Fibroblast of lung (primary cell): ENCODE measurements at regions not wholly inside any gene's neighbourhood (a gene's known extent, or its start where the extent isn't known, plus 50 kb on each side); places are given as distances from the start of the nearest gene placed in this dataset.

Experiments used
- DNase-seq, 2 donors: peaks; one replicate each; pipeline versions ENCODE4 v3.0.0 to v3.0.0-alpha.2; 2010; ENCODE audit warnings: low read depth in 2 of 2
- H2AFZ ChIP-seq: 2 replicates; pipeline ENCODE4 v1.5.1; 2012; ENCODE audit warnings: low read length, control low read depth, inconsistent platforms
- H3K27ac ChIP-seq: 2 replicates; pipeline ENCODE4 v1.5.1; 2011; ENCODE audit warnings: low read length, control low read depth; ENCODE audit not compliant: insufficient read depth
- H3K27me3 ChIP-seq: 2 replicates; pipeline ENCODE4 v1.5.1; 2011; ENCODE audit warnings: mild to moderate bottlenecking, low read length; ENCODE audit not compliant: control insufficient read depth, insufficient read depth
- H3K36me3 ChIP-seq: 2 replicates; pipeline ENCODE4 v1.5.1; 2011; ENCODE audit warnings: low read length; ENCODE audit not compliant: control insufficient read depth, insufficient read depth
- H3K4me1 ChIP-seq: 2 replicates; pipeline ENCODE4 v1.5.1; 2011; ENCODE audit warnings: low read length; ENCODE audit not compliant: control insufficient read depth, insufficient read depth; ENCODE audit errors: extremely low read depth
- H3K4me2 ChIP-seq: 2 replicates; pipeline ENCODE4 v1.5.1; 2011; ENCODE audit warnings: low read length, control low read depth; ENCODE audit not compliant: insufficient read depth; ENCODE audit errors: extremely low read depth
- H3K4me3 ChIP-seq, 4 experiments: fragments of 200-600 bp in 1 of 4; sonication (generic) in 1 of 4; replicated peaks in 1 of 4; 2 replicates each; pipeline ENCODE4 v1.5.1; 2011 to 2016; ENCODE audit warnings: low read length in 4 of 4, low read depth in 3 of 4, mild to moderate bottlenecking in 3 of 4, control low read depth in 2 of 4, inconsistent platforms in 1 of 4, mixed read lengths in 1 of 4; ENCODE audit not compliant: insufficient read depth in 1 of 4; ENCODE audit errors: control extremely low read depth in 1 of 4
- H3K79me2 ChIP-seq: 2 replicates; pipeline ENCODE4 v1.5.1; 2012; ENCODE audit warnings: mild to moderate bottlenecking, low read length, inconsistent platforms; ENCODE audit not compliant: control insufficient read depth, insufficient read depth
- H3K9ac ChIP-seq: 2 replicates; pipeline ENCODE4 v1.5.1; 2011; ENCODE audit warnings: mild to moderate bottlenecking, low read length, control low read depth; ENCODE audit not compliant: insufficient read depth
- H3K9me3 ChIP-seq: 2 replicates; pipeline ENCODE4 v1.5.1; 2012; ENCODE audit warnings: low read depth, low read length; ENCODE audit not compliant: control insufficient read depth, insufficient read depth
- H4K20me1 ChIP-seq: 2 replicates; pipeline ENCODE4 v1.5.1; 2011; ENCODE audit warnings: low read length; ENCODE audit not compliant: control insufficient read depth, insufficient read depth; ENCODE audit errors: extremely low read depth
- EZH2 ChIP-seq: IDR thresholded peaks from 2 replicates; pipeline ENCODE4 v1.5.1; 2012; ENCODE audit warnings: low read length, control low read depth, mild to moderate bottlenecking; ENCODE audit errors: missing control alignments
- TF ChIP-seq, protein P1 (sequence below), 2 donors: IDR thresholded peaks in 1 of 2; conservative IDR thresholded peaks in 1 of 2; 1 replicate in 1 of 2; 2 replicates in 1 of 2; pipeline ENCODE4 v1.5.1; 2011 to 2012; ENCODE audit warnings: low read length in 2 of 2, control low read depth in 1 of 2, inconsistent platforms in 1 of 2, low read depth in 1 of 2, mild to moderate bottlenecking in 1 of 2

DNA sequence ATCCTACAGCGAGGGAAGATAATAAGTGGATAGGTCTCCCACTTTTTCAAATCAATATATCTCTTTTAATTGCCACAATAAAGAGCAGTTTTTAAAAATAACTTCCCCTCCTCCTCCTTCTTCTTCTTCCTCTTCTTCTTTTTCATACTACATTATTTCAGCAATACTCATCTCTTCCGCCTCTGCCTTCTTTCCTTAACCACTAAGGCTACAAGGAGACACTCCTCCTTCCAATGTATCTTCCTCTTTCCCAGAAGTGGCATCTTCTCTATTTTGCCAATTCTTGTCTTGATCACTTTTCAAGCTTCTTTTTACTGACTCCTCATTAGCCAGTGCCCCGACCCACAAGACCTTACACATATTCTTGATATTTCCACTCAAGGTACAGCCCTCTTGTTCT is 546.6 kb upstream of the CHAC2 start:
- no peak overlapping the region for H2AFZ ChIP-seq
- no peaks in the 10 kb centered on the region for H3K9me3 ChIP-seq
- DNase-seq = no peak
- no peak overlapping the region for H3K4me3 ChIP-seq
- no peaks in the 10 kb centered on the region for H4K20me1 ChIP-seq
- no peak for TF ChIP-seq EZH2
- TF ChIP-seq, protein P1, sequence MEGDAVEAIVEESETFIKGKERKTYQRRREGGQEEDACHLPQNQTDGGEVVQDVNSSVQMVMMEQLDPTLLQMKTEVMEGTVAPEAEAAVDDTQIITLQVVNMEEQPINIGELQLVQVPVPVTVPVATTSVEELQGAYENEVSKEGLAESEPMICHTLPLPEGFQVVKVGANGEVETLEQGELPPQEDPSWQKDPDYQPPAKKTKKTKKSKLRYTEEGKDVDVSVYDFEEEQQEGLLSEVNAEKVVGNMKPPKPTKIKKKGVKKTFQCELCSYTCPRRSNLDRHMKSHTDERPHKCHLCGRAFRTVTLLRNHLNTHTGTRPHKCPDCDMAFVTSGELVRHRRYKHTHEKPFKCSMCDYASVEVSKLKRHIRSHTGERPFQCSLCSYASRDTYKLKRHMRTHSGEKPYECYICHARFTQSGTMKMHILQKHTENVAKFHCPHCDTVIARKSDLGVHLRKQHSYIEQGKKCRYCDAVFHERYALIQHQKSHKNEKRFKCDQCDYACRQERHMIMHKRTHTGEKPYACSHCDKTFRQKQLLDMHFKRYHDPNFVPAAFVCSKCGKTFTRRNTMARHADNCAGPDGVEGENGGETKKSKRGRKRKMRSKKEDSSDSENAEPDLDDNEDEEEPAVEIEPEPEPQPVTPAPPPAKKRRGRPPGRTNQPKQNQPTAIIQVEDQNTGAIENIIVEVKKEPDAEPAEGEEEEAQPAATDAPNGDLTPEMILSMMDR (conservative IDR thresholded peaks at IDR 0.05 in 1 of 2, IDR thresholded peaks at IDR 0.05 in 1 of 2; ENCODE audit: low read depth in 1 of 2, low read length in 2 of 2) = no peak
- H3K79me2 ChIP-seq = no peaks in the 10 kb centered on the region
- H3K36me3 ChIP-seq = no peaks in the 10 kb centered on the region
- no peaks in the 10 kb centered on the region for H3K27me3 ChIP-seq
- no peaks in the 10 kb centered on the region for H3K4me1 ChIP-seq
- H3K9ac ChIP-seq = no peak overlapping the region
- H3K27ac ChIP-seq = no peak overlapping the region
- H3K4me2 ChIP-seq = no peak overlapping the region

DNA sequence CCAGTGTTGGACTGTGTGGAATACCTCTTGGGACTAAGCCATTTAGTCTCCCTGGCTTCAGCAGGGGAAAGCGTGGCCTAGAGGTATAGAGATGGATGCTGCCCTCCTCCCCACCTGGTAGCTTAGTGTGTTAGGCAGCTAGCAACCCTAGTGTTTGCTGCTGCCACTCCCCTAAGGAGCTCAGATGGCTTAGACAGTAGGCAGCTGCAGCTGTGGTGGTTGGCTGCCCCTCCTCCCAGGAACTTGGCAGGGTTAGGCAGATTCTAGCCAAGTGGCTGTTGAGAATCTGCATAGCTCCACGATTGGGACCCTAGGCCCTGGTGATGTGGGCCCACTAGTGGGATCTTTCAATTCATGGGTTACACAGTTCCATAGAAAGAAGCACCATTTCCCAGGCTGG is 550.4 kb upstream of the CHAC2 start:
- Histone ChIP-seq H3K79me2 (no peaks in the 10 kb centered on the region), H2AFZ (no peak overlapping the region), H3K9ac (no peak overlapping the region), H3K4me2 (no peak overlapping the region), H3K4me1 (no peaks in the 10 kb centered on the region), H4K20me1 (no peaks in the 10 kb centered on the region), H3K4me3 (no peak overlapping the region), H3K27ac (no peak overlapping the region), H3K36me3 (no peaks in the 10 kb centered on the region), H3K27me3 (no peaks in the 10 kb centered on the region), H3K9me3 (no peaks in the 10 kb centered on the region)
- TF ChIP-seq, protein P1 (conservative IDR thresholded peaks at IDR 0.05 in 1 of 2, IDR thresholded peaks at IDR 0.05 in 1 of 2; ENCODE audit: low read depth in 1 of 2, low read length in 2 of 2) = no peak
- no peak for TF ChIP-seq EZH2
- DNase-seq = no peak

DNA sequence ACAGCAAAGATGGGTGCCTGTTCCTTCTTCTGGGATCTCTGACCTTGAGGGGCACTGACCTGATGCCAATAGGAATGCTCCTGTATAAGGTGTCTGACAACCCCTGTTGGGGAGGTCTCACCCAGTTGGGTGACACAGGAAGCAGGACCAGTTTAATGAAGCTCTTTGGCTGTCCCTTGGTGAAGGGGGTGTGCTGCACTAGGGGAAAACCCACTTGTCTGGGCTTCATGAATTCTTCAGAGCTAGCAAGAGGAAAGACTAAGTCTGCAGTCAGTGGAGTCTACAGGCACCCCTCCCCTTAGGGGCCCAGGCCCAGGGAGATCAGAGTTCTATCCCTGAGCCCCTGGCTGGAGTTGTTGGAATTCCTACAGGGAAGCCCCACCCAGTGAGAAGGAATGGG is 550.8 kb upstream of the CHAC2 start:
- H3K4me1 ChIP-seq = no peaks in the 10 kb centered on the region
- TF ChIP-seq, protein P1 (conservative IDR thresholded peaks at IDR 0.05 in 1 of 2, IDR thresholded peaks at IDR 0.05 in 1 of 2; ENCODE audit: low read depth in 1 of 2, low read length in 2 of 2) = no peak
- no peak for TF ChIP-seq EZH2
- no peaks in the 10 kb centered on the region for H4K20me1 ChIP-seq
- no peak overlapping the region for H3K9ac ChIP-seq
- H3K9me3 ChIP-seq = no peaks in the 10 kb centered on the region
- H3K4me2 ChIP-seq = no peak overlapping the region
- H3K27me3 ChIP-seq = no peaks in the 10 kb centered on the region
- DNase-seq = no peak
- no peak overlapping the region for H3K27ac ChIP-seq
- no peaks in the 10 kb centered on the region for H3K36me3 ChIP-seq
- no peaks in the 10 kb centered on the region for H3K79me2 ChIP-seq
- H2AFZ ChIP-seq = no peak overlapping the region
- H3K4me3 ChIP-seq = no peak overlapping the region
